Panc1 (cell line): ENCODE measurements at regions not wholly inside any gene's neighbourhood (a gene's known extent, or its start where the extent isn't known, plus 50 kb on each side); places are given as distances from the start of the nearest gene placed in this dataset.

Source experiments
- CTCF ChIP-seq: fragments of 450-650 bp; IDR thresholded peaks from 2 replicates; pipeline ENCODE4 v1.5.1; 2017; ENCODE audit warnings: mild to moderate bottlenecking
- POLR2AphosphoS5 ChIP-seq: IDR thresholded peaks from 2 replicates; pipeline ENCODE4 v1.6.1; 2012; ENCODE audit warnings: mild to moderate bottlenecking, low read depth, low read length, moderate library complexity
- REST ChIP-seq, 2 experiments: IDR thresholded peaks; 2 replicates each; pipeline ENCODE4 v1.6.1; 2011 to 2012; ENCODE audit warnings: low read depth in 2 of 2, control low read depth in 1 of 2, low read length in 1 of 2, mild to moderate bottlenecking in 1 of 2, moderate library complexity in 1 of 2; ENCODE audit not compliant: insufficient read depth in 1 of 2
- SIN3A ChIP-seq: IDR thresholded peaks from 2 replicates; pipeline ENCODE4 v1.6.1; 2012; ENCODE audit warnings: low read depth, mild to moderate bottlenecking, low read length, moderate library complexity, borderline replicate concordance; ENCODE audit not compliant: insufficient read depth

- TF ChIP-seq CTCF (no peak), POLR2AphosphoS5 (no peak), SIN3A (no peak), REST (IDR thresholded peaks at IDR 0.05; ENCODE audit: insufficient read depth in 1 of 2, low read depth in 2 of 2, low read length in 1 of 2) (no peak)
Measured at GRCh38 chr5:76022611-76023010, 60.6 kb upstream of the SV2C start.
